HepG2 (cell line): ENCODE measurements at regions not wholly inside any gene's neighbourhood (a gene's known extent, or its start where the extent isn't known, plus 50 kb on each side); places are given as distances from the start of the nearest gene placed in this dataset.

Experiments
- ATAC-seq: fragments of 200-7000 bp; cut with Tn5 transposase; 3 replicates; pipeline ENCODE4 v1.9.1; 2020; ENCODE audit warnings: mild to moderate bottlenecking, moderate library complexity
- BruUV-seq: library from RNA; stranded (reverse); fragments of 400-500 nt; replicated peaks from 2 replicates; lab custom pipeline; 2021; lab: Mats Ljungman, UMichigan
- CTCF ChIA-PET: fragments of 300-600 bp; formaldehyde crosslinking; extraction: SDS; loops from one replicate; lab custom pipeline; 2021; ENCODE audit warnings: low total read pairs, inconsistent platforms, low intra/inter-chr PET ratio; lab: Yijun Ruan, JAX
- POLR2A ChIA-PET: fragments of 350-600 bp; sonication (Branson Sonifier 250); formaldehyde crosslinking; loops from one replicate; lab custom pipeline; 2020; ENCODE audit warnings: antibody characterized with exemption, inconsistent platforms; lab: Yijun Ruan, JAX
- DNase-seq: peaks from one replicate; pipeline ENCODE4 v3.0.0-alpha.2; 2015; ENCODE audit warnings: low spot score
- FAIRE-seq: peaks from 3 replicates; lab custom pipeline; 2011; peaks lifted over from hg19 to GRCh38; lab: Jason Lieb, UNC
- H2AFZ ChIP-seq: one replicate; pipeline ENCODE4 v1.6.1; 2011; ENCODE audit warnings: low read length, inconsistent platforms
- H3K27ac ChIP-seq: fragments of 300-600 bp; 3 replicates; pipeline ENCODE4 v1.8.0; 2011; ENCODE audit warnings: mixed run types, mild to moderate bottlenecking, mixed read lengths, low read length, inconsistent platforms; ENCODE audit not compliant: insufficient read depth; ENCODE audit errors: extremely low read length
- H3K27me3 ChIP-seq, 2 experiments: fragments of 200-600 bp in 1 of 2; 2 replicates in 1 of 2; 3 replicates in 1 of 2; pipeline versions ENCODE4 v1.6.0 to v1.8.0; 2011; ENCODE audit warnings: low read length in 2 of 2, mild to moderate bottlenecking in 2 of 2, moderate library complexity in 2 of 2, inconsistent platforms in 1 of 2; ENCODE audit not compliant: insufficient read depth in 2 of 2, control insufficient read depth in 1 of 2
- H3K36me3 ChIP-seq, 2 experiments: fragments of 200-600 bp in 1 of 2; replicated peaks in 1 of 2; 2 replicates in 1 of 2; 3 replicates in 1 of 2; pipeline versions ENCODE4 v1.5.1 to v1.8.0; 2011; ENCODE audit warnings: low read length in 2 of 2, inconsistent platforms in 1 of 2; ENCODE audit not compliant: insufficient read depth in 2 of 2, control insufficient read depth in 1 of 2
- H3K4me1 ChIP-seq: 2 replicates; pipeline ENCODE4 v1.5.1; 2012; ENCODE audit warnings: low read length, inconsistent platforms; ENCODE audit not compliant: insufficient read depth
- H3K4me2 ChIP-seq: 2 replicates; pipeline ENCODE4 v1.6.0; 2011; ENCODE audit warnings: low read depth, low read length, inconsistent platforms
- H3K4me3 ChIP-seq, 3 experiments: fragments of 200-600 bp in 1 of 3; sonication (generic), shearing (Covaris generic) in 1 of 3; replicated peaks in 1 of 3; 2 replicates each; pipeline ENCODE4 v1.5.1; 2011 to 2016; ENCODE audit warnings: low read length in 3 of 3, inconsistent platforms in 2 of 3, low read depth in 2 of 3, mild to moderate bottlenecking in 2 of 3, control low read depth in 1 of 3, mixed read lengths in 1 of 3; ENCODE audit not compliant: insufficient read depth in 1 of 3
- H3K79me2 ChIP-seq: one replicate; pipeline ENCODE4 v1.6.1; 2011; ENCODE audit warnings: low read length, inconsistent platforms; ENCODE audit not compliant: insufficient read depth
- H3K9ac ChIP-seq: 2 replicates; pipeline ENCODE4 v1.6.0; 2011; ENCODE audit warnings: mild to moderate bottlenecking, low read depth, low read length, inconsistent platforms; ENCODE audit not compliant: insufficient read depth
- H3K9me3 ChIP-seq: 2 replicates; pipeline ENCODE4 v1.5.1; 2012; ENCODE audit warnings: mild to moderate bottlenecking, low read length
- H4K20me1 ChIP-seq: 2 replicates; pipeline ENCODE4 v1.6.0; 2011; ENCODE audit warnings: inconsistent platforms, mild to moderate bottlenecking, low read length, moderate library complexity; ENCODE audit not compliant: insufficient read depth
- ATRX ChIP-seq: sonication (generic); formaldehyde crosslinking; IDR thresholded peaks from 2 replicates; pipeline ENCODE4 v1.4.0; 2020; ENCODE audit warnings: missing genetic modification reagents, borderline replicate concordance
- ELF1 ChIP-seq: sonication (generic); formaldehyde crosslinking; IDR thresholded peaks from 2 replicates; pipeline ENCODE4 v1.4.0; 2020; ENCODE audit warnings: missing genetic modification reagents
- KDM2A ChIP-seq: sonication (generic); formaldehyde crosslinking; IDR thresholded peaks from 2 replicates; pipeline ENCODE4 v1.4.0; 2020; ENCODE audit warnings: low read depth, missing genetic modification reagents, borderline replicate concordance
- MIXL1 ChIP-seq: IDR thresholded peaks from 2 replicates; pipeline ENCODE4 v1.6.1; 2016
- RXRB ChIP-seq: IDR thresholded peaks from 2 replicates; pipeline ENCODE4 v1.6.1; 2016; ENCODE audit warnings: borderline replicate concordance, missing genetic modification reagents, missing compliant biosample characterization
- SATB2 ChIP-seq: sonication (generic); formaldehyde crosslinking; IDR thresholded peaks from 2 replicates; pipeline ENCODE4 v1.5.0; 2020; ENCODE audit warnings: missing genetic modification reagents
- SMC3 ChIP-seq: IDR thresholded peaks from 2 replicates; pipeline ENCODE4 v1.6.1; 2011; ENCODE audit warnings: low read length, improper control_type of control experiment
- SNAI1 ChIP-seq: sonication (generic); formaldehyde crosslinking; IDR thresholded peaks from 2 replicates; pipeline ENCODE4 v1.5.0; 2020; ENCODE audit warnings: mild to moderate bottlenecking, missing genetic modification reagents, borderline replicate concordance
- TGIF2 ChIP-seq: IDR thresholded peaks from 2 replicates; pipeline ENCODE4 v1.6.1; 2016; ENCODE audit warnings: control low read depth, missing compliant biosample characterization
- ZBTB20 ChIP-seq: sonication (generic); formaldehyde crosslinking; IDR thresholded peaks from 2 replicates; pipeline ENCODE4 v1.8.1; 2023; ENCODE audit warnings: missing genetic modification reagents, low read depth, mild to moderate bottlenecking, borderline replicate concordance
- ZEB1 ChIP-seq: IDR thresholded peaks from 2 replicates; pipeline ENCODE4 v1.6.1; 2012; ENCODE audit warnings: mild to moderate bottlenecking, low read depth, inconsistent platforms; ENCODE audit not compliant: insufficient replicate concordance
- WGBS: methylation state at CpG from one replicate; pipeline ENCODE4 v1.1.6; 2017; ENCODE audit warnings: low lambda C conversion rate; 5-methylcytosine and 5-hydroxymethylcytosine counted together
- in situ Hi-C: cut with HindIII; loops from 2 replicates; pipeline ENCODE4 v1.10.0; 2017; ENCODE audit warnings: low pct_unique_long_range_greater_than_20kb; ENCODE audit not compliant: extremely low pct_ligation_motif_present
- intact Hi-C: fragments of 100-400 bp; cut with micrococcal nuclease; formaldehyde crosslinking; loops from one replicate; pipeline ENCODE4 v1.10.0; 2022; ENCODE audit not compliant: unreplicated experiment
- TF ChIP-seq, protein P1 (sequence below): sonication (generic); formaldehyde crosslinking; IDR thresholded peaks from 2 replicates; pipeline ENCODE4 v1.4.0; 2020; ENCODE audit warnings: mild to moderate bottlenecking, missing genetic modification reagents
- TF ChIP-seq, protein P2 (sequence below): sonication (generic); formaldehyde crosslinking; IDR thresholded peaks from 2 replicates; pipeline ENCODE4 v1.5.0; 2020; ENCODE audit warnings: mild to moderate bottlenecking, missing genetic modification reagents, moderate library complexity
- TF ChIP-seq, protein P3 (sequence below): sonication (generic); formaldehyde crosslinking; IDR thresholded peaks from 2 replicates; pipeline ENCODE4 v1.4.0; 2020; ENCODE audit warnings: missing genetic modification reagents, borderline replicate concordance
- TF ChIP-seq, protein P4 (sequence below): sonication (generic); formaldehyde crosslinking; IDR thresholded peaks from 2 replicates; pipeline ENCODE4 v1.5.0; 2020; ENCODE audit warnings: missing genetic modification reagents
- TF ChIP-seq, protein P5 (sequence below): sonication (generic); formaldehyde crosslinking; IDR thresholded peaks from 2 replicates; pipeline ENCODE4 v1.4.0; 2020; ENCODE audit warnings: low read depth, mild to moderate bottlenecking, missing genetic modification reagents

DNA sequence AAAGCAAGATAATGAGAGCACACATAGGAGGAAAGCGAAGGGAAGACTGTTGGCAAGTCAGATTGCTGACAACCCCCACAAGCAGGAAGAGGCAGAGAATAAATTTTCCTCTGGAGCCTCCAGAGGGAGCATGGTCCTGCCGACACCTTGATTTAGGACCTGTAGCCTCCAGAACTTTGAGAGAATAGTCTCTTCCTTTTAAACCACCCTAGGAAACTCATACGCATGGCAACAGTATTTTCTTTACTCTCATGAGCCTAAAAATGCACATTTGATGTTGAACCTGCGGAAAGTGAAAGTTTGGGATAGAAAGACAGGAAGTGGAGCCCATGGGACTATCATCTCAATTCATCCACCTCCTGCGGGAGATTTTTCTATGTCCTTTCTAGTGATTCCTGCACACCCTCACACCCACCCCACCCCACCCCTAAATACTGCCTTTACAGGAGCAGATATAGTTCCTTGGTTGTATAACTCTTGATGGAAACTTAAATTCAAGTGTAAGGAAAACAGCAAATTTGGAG lies 116.7 kb upstream of the LPP start:
- peak; percentile 83 for ATAC-seq
- no peaks in the 10 kb centered on the region for H3K27me3 ChIP-seq
- ChIA-PET POLR2A (interaction anchor here (0.6 to 2.0 kb wide), 15 partner anchors 11 to 298 kb away, joined by 3 to 11 read pairs (median 4); partner anchors contain the start of genes BCL6 and LPP), CTCF (interaction anchor here (1.1 to 1.3 kb wide), 2 partner anchors 134 to 295 kb away, joined by 4 to 5 read pairs; no protein-coding TSS in a partner anchor)
- no peaks in the 10 kb centered on the region for H3K9me3 ChIP-seq
- FAIRE-seq: peak; percentile 51
- in situ Hi-C loops: loop anchor here (5.0 kb wide), 1 partner anchor 295 kb away; no protein-coding TSS in a partner anchor
- intact Hi-C loops: loop anchor here (1.0 to 10.0 kb wide), 8 partner anchors 54 to 1008 kb away; partner anchors contain the start of gene LPP
- peak overlapping the region; percentile 82 for H3K27ac ChIP-seq
- H3K4me3 ChIP-seq: peak overlapping the region in 2 of 3 experiments; percentile 14 to 56; a peak in 3 of 6 replicates
- no peaks in the 10 kb centered on the region for H3K36me3 ChIP-seq
- H3K4me1 ChIP-seq: peaks cover 62% of the 10 kb centered on the region
- H3K9ac ChIP-seq: peak overlapping the region; percentile 58
- peak overlapping the region; percentile 86 for H3K4me2 ChIP-seq
- H4K20me1 ChIP-seq: no peaks in the 10 kb centered on the region
- 24% methylated on average over 5 of the region's 5 CpGs for WGBS
- no peaks in the 10 kb centered on the region for H3K79me2 ChIP-seq
- no peak overlapping the region for H2AFZ ChIP-seq
- BruUV-seq: no TSS peak
- peak; percentile 83 for DNase-seq
- TF ChIP-seq, protein P1, sequence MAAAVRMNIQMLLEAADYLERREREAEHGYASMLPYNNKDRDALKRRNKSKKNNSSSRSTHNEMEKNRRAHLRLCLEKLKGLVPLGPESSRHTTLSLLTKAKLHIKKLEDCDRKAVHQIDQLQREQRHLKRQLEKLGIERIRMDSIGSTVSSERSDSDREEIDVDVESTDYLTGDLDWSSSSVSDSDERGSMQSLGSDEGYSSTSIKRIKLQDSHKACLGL: no peak
- TF ChIP-seq TGIF2 (CRISPR knock-in tag) (peak; percentile 53; the same call in 1 of the 2 replicates), ZBTB20 (CRISPR knock-in tag) (0 out of 2 replicates have a peak, but pooled peaks have one; percentile 38), ELF1 (peak; percentile 35; the same call in 1 of the 2 replicates), MIXL1 (0 out of 2 replicates have a peak, but pooled peaks have one; percentile 50), SATB2 (no peak), SNAI1 (CRISPR knock-in tag) (0 out of 2 replicates have a peak, but pooled peaks have one; percentile 14), ZEB1 (peak; percentile 2), ATRX (CRISPR knock-in tag) (no peak), RXRB (CRISPR knock-in tag) (peak; percentile 32; the same call in 1 of the 2 replicates), KDM2A (CRISPR knock-in tag) (peak; percentile 4; the same call in 1 of the 2 replicates), SMC3 (peak; percentile 90)
- TF ChIP-seq, protein P2, sequence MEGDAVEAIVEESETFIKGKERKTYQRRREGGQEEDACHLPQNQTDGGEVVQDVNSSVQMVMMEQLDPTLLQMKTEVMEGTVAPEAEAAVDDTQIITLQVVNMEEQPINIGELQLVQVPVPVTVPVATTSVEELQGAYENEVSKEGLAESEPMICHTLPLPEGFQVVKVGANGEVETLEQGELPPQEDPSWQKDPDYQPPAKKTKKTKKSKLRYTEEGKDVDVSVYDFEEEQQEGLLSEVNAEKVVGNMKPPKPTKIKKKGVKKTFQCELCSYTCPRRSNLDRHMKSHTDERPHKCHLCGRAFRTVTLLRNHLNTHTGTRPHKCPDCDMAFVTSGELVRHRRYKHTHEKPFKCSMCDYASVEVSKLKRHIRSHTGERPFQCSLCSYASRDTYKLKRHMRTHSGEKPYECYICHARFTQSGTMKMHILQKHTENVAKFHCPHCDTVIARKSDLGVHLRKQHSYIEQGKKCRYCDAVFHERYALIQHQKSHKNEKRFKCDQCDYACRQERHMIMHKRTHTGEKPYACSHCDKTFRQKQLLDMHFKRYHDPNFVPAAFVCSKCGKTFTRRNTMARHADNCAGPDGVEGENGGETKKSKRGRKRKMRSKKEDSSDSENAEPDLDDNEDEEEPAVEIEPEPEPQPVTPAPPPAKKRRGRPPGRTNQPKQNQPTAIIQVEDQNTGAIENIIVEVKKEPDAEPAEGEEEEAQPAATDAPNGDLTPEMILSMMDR: peak; percentile 79
- TF ChIP-seq, protein P3, sequence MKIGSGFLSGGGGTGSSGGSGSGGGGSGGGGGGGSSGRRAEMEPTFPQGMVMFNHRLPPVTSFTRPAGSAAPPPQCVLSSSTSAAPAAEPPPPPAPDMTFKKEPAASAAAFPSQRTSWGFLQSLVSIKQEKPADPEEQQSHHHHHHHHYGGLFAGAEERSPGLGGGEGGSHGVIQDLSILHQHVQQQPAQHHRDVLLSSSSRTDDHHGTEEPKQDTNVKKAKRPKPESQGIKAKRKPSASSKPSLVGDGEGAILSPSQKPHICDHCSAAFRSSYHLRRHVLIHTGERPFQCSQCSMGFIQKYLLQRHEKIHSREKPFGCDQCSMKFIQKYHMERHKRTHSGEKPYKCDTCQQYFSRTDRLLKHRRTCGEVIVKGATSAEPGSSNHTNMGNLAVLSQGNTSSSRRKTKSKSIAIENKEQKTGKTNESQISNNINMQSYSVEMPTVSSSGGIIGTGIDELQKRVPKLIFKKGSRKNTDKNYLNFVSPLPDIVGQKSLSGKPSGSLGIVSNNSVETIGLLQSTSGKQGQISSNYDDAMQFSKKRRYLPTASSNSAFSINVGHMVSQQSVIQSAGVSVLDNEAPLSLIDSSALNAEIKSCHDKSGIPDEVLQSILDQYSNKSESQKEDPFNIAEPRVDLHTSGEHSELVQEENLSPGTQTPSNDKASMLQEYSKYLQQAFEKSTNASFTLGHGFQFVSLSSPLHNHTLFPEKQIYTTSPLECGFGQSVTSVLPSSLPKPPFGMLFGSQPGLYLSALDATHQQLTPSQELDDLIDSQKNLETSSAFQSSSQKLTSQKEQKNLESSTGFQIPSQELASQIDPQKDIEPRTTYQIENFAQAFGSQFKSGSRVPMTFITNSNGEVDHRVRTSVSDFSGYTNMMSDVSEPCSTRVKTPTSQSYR (CRISPR knock-in tag): peak; percentile 53; the same call in 1 of the 2 replicates
- TF ChIP-seq, protein P4, sequence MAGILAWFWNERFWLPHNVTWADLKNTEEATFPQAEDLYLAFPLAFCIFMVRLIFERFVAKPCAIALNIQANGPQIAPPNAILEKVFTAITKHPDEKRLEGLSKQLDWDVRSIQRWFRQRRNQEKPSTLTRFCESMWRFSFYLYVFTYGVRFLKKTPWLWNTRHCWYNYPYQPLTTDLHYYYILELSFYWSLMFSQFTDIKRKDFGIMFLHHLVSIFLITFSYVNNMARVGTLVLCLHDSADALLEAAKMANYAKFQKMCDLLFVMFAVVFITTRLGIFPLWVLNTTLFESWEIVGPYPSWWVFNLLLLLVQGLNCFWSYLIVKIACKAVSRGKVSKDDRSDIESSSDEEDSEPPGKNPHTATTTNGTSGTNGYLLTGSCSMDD (CRISPR knock-in tag): no peak
- TF ChIP-seq, protein P5, sequence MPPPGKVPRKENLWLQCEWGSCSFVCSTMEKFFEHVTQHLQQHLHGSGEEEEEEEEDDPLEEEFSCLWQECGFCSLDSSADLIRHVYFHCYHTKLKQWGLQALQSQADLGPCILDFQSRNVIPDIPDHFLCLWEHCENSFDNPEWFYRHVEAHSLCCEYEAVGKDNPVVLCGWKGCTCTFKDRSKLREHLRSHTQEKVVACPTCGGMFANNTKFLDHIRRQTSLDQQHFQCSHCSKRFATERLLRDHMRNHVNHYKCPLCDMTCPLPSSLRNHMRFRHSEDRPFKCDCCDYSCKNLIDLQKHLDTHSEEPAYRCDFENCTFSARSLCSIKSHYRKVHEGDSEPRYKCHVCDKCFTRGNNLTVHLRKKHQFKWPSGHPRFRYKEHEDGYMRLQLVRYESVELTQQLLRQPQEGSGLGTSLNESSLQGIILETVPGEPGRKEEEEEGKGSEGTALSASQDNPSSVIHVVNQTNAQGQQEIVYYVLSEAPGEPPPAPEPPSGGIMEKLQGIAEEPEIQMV: 0 out of 2 replicates have a peak, but pooled peaks have one; percentile 8
